HEK293T (cell line): ENCODE measurements at regions not wholly inside any gene's neighbourhood (a gene's known extent, or its start where the extent isn't known, plus 50 kb on each side); places are given as distances from the start of the nearest gene placed in this dataset.
"Not testable (repeated sequence)": the region's sequence is repeated elsewhere in the genome, so short reads cannot be mapped to it uniquely, and the experiment has no call there.

Source experiments
- CTCF ChIA-PET: fragments of 350-600 bp; formaldehyde crosslinking; extraction: SDS; loops from one replicate; lab custom pipeline; 2021; ENCODE audit warnings: antibody characterized with exemption, inconsistent platforms; lab: Yijun Ruan, JAX
- POLR2A ChIA-PET: fragments of 350-600 bp; formaldehyde crosslinking; extraction: SDS; loops from one replicate; lab custom pipeline; 2020; ENCODE audit warnings: antibody characterized with exemption, inconsistent platforms; lab: Yijun Ruan, JAX
- DNase-seq: peaks from one replicate; pipeline ENCODE4 v3.0.0; 2012; ENCODE audit warnings: mixed read lengths; ENCODE audit errors: extremely low spot score
- ARNT ChIP-seq: fragments of 450-650 bp; IDR thresholded peaks from 2 replicates; pipeline ENCODE4 v1.6.1; 2017; ENCODE audit warnings: mild to moderate bottlenecking
- BHLHE40 ChIP-seq: fragments of 450-650 bp; IDR thresholded peaks from 2 replicates; pipeline ENCODE4 v1.6.1; 2016; ENCODE audit warnings: mild to moderate bottlenecking, moderate library complexity, borderline replicate concordance
- CTBP1 ChIP-seq: fragments of 450-650 bp; IDR thresholded peaks from 2 replicates; pipeline ENCODE4 v1.6.1; 2016; ENCODE audit warnings: borderline replicate concordance
- ELF4 ChIP-seq: fragments of 450-650 bp; IDR thresholded peaks from 2 replicates; pipeline ENCODE4 v1.6.1; 2017; ENCODE audit warnings: antibody characterized with exemption
- FOXA1 ChIP-seq: fragments of 450-650 bp; IDR thresholded peaks from 2 replicates; pipeline ENCODE4 v1.6.1; 2016; ENCODE audit warnings: mild to moderate bottlenecking
- FOXK2 ChIP-seq: fragments of 450-650 bp; IDR thresholded peaks from 2 replicates; pipeline ENCODE4 v1.6.1; 2016; ENCODE audit warnings: mild to moderate bottlenecking
- FOXM1 ChIP-seq: fragments of 450-650 bp; IDR thresholded peaks from 2 replicates; pipeline ENCODE4 v1.6.1; 2017; ENCODE audit warnings: mild to moderate bottlenecking, borderline replicate concordance
- HDGF ChIP-seq: fragments of 450-650 bp; IDR thresholded peaks from 2 replicates; pipeline ENCODE4 v1.6.1; 2017; ENCODE audit warnings: antibody characterized with exemption, borderline replicate concordance
- L3MBTL2 ChIP-seq: fragments of 450-650 bp; conservative IDR thresholded peaks from 2 replicates; pipeline ENCODE4 v1.6.1; 2016; ENCODE audit warnings: mild to moderate bottlenecking
- LEF1 ChIP-seq: fragments of 450-650 bp; IDR thresholded peaks from 2 replicates; pipeline ENCODE4 v1.6.1; 2017; ENCODE audit warnings: mild to moderate bottlenecking, borderline replicate concordance
- NFRKB ChIP-seq: fragments of 450-650 bp; IDR thresholded peaks from 2 replicates; pipeline ENCODE4 v1.6.1; 2016; ENCODE audit warnings: mild to moderate bottlenecking, moderate library complexity
- PKNOX1 ChIP-seq: fragments of 450-650 bp; IDR thresholded peaks from 2 replicates; pipeline ENCODE4 v1.6.1; 2016
- SP1 ChIP-seq: fragments of 450-650 bp; IDR thresholded peaks from 2 replicates; pipeline ENCODE4 v1.6.1; 2017
- SUZ12 ChIP-seq: fragments of 450-650 bp; IDR thresholded peaks from 2 replicates; pipeline ENCODE4 v1.6.1; 2016; ENCODE audit warnings: mild to moderate bottlenecking
- TARDBP ChIP-seq: fragments of 450-650 bp; IDR thresholded peaks from 2 replicates; pipeline ENCODE4 v1.6.1; 2016
- ZNF384 ChIP-seq: fragments of 450-650 bp; IDR thresholded peaks from 2 replicates; pipeline ENCODE4 v1.6.1; 2016

- ChIA-PET CTCF (no interaction called here), POLR2A (no interaction called here)
- DNase-seq = no peak
- no peak for TF ChIP-seq ARNT
- TF ChIP-seq NFRKB = no peak
- no peak for TF ChIP-seq PKNOX1
- no peak for TF ChIP-seq FOXK2
- TF ChIP-seq FOXM1 = no peak
- TF ChIP-seq HDGF = no peak
Observed at GRCh38 chr2:83103613-83104012, 1355.5 kb downstream of the SUCLG1 start.

- DNase-seq, POLR2A ChIA-PET, CTCF ChIA-PET: not testable (repeated sequence)
Observed at GRCh38 chr2:83089051-83089450, 1370.0 kb downstream of the SUCLG1 start.

- ChIA-PET POLR2A (no interaction called here), CTCF (no interaction called here)
- TF ChIP-seq SUZ12 = no peak
- TF ChIP-seq NFRKB = no peak
- no peak for TF ChIP-seq FOXK2
- no peak for TF ChIP-seq PKNOX1
- TF ChIP-seq ARNT = no peak
- no peak for TF ChIP-seq FOXA1
- TF ChIP-seq HDGF = no peak
- no peak for DNase-seq
Observed at GRCh38 chr2:83085869-83086268, 1373.2 kb downstream of the SUCLG1 start.

GRCh38 chr2:83081826-83082690 is 1377.0 kb downstream of the SUCLG1 start:
- ChIA-PET POLR2A (no interaction called here), CTCF (no interaction called here)
- DNase-seq = no peak
- no peak for TF ChIP-seq BHLHE40
- TF ChIP-seq SUZ12 = no peak
- TF ChIP-seq TARDBP = no peak
- TF ChIP-seq NFRKB = no peak
- TF ChIP-seq ELF4 = no peak
- TF ChIP-seq SP1 = no peak

GRCh38 chr2:83079007-83079406 is 1380.1 kb downstream of the SUCLG1 start:
- ChIA-PET POLR2A (no interaction called here), CTCF (no interaction called here)
- no peak for DNase-seq
- no peak for TF ChIP-seq L3MBTL2
- no peak for TF ChIP-seq ARNT
- no peak for TF ChIP-seq SUZ12
- TF ChIP-seq FOXM1 = no peak
- TF ChIP-seq NFRKB = no peak
- TF ChIP-seq CTBP1 = no peak
- no peak for TF ChIP-seq BHLHE40
- TF ChIP-seq LEF1 = no peak

GRCh38 chr2:83072767-83073166 is 1386.3 kb downstream of the SUCLG1 start:
- TF ChIP-seq ELF4 = no peak
- TF ChIP-seq NFRKB = no peak
- no peak for TF ChIP-seq BHLHE40
- no peak for TF ChIP-seq FOXA1
- no peak for TF ChIP-seq PKNOX1
- no peak for TF ChIP-seq TARDBP
- TF ChIP-seq SP1 = no peak
- TF ChIP-seq ZNF384 = no peak
- no peak for TF ChIP-seq SUZ12
- POLR2A ChIA-PET = no interaction called here
- no peak for DNase-seq
- CTCF ChIA-PET = interaction anchor here (1.2 kb wide), 1 partner anchor 157 kb away, joined by 10 read pairs; no protein-coding TSS in a partner anchor

- POLR2A ChIA-PET = no interaction called here
- DNase-seq = no peak
- CTCF ChIA-PET = interaction anchor here (1.2 kb wide), 1 partner anchor 158 kb away, joined by 10 read pairs; no protein-coding TSS in a partner anchor
- no peak for TF ChIP-seq LEF1
- TF ChIP-seq PKNOX1 = no peak
- TF ChIP-seq ARNT = no peak
- no peak for TF ChIP-seq FOXM1
- TF ChIP-seq SUZ12 = no peak
- TF ChIP-seq CTBP1 = no peak
- TF ChIP-seq HDGF = no peak
- no peak for TF ChIP-seq NFRKB
- no peak for TF ChIP-seq FOXA1
- TF ChIP-seq TARDBP = no peak
- no peak for TF ChIP-seq L3MBTL2
- TF ChIP-seq ELF4 = no peak
- no peak for TF ChIP-seq SP1
- TF ChIP-seq FOXK2 = no peak
- no peak for TF ChIP-seq ZNF384
- no peak for TF ChIP-seq BHLHE40
Observed at GRCh38 chr2:83071914-83072313, 1387.2 kb downstream of the SUCLG1 start.
